COLO668 (cell line): ENCODE measurements at regions not wholly inside any gene's neighbourhood (a gene's known extent, or its start where the extent isn't known, plus 50 kb on each side); places are given as distances from the start of the nearest gene placed in this dataset.

ENCODE experiments used
- DNase-seq: peaks from one replicate; lab custom pipeline; 2025; ENCODE audit not compliant: unreplicated experiment; lab: John Stamatoyannopoulos, UW

DNA sequence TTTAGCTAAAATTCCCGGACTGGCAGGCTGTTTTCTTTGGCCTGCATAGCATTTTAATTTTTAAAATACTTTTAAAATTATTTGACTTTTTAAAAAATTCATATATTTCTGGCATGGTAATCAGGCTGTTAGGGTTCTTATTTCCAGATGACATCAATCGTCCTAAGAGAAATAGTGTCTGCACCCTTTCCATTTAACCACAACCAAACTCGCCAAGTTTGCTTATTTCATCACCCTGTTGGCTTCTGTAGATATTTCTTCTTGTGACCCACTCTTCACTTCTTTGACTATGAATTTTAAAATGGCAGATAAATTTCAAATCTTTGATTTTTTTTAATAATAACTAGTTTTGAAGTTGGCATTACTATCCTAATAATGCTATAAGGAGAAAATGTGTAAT, 675.7 kb upstream of the FTMT start:
- no peak for DNase-seq

DNA sequence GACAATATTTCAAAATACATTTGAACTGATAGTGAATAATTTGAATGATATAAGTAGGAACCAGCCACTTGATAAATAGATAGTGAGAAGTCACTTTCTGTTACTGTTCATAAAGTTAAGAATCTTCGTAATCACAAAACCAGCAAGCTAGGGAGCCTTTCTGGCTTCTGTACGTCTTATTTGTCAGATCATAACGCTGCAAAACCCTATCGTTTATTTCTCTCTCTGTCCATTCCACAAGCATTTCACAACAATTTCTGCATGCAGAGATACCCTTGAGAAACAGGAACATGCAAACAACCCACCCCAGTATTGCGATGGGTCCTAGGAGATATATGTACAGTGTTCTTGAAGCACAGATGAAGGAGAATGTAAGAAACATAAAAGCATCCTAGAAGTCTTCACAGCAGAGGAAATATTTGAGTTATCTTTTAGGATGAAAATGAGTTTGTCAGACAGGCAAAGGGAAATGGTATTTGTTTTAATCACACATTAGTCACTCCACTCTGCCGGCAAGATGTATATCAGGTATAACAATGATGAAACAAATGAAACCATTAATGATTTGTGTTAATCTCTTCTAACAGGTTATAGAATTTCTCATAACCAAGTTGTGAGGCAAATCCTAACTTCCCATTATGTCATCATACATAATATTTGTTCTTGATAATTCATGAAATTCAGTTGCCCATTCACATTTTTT, 668.7 kb upstream of the FTMT start:
- no peak for DNase-seq

DNA sequence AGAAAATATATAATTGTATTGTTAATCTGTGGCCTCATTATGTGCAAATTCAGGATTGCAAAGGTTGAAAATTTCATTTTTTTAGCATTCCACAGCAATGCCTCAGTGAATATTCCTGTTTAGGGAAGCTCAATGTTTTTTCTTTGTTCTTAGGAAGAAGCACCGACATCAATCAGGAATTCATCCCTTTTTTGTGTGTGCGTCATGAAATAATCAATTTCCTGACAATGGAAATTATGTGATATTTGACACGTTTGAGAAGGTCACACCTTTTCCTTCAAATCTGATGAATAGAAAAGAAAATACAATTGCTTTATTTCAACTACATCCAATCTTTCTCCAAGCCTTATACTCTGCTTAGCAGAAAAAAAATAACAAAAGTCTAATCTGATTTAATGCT, 662.8 kb upstream of the FTMT start:
- no peak for DNase-seq

DNA sequence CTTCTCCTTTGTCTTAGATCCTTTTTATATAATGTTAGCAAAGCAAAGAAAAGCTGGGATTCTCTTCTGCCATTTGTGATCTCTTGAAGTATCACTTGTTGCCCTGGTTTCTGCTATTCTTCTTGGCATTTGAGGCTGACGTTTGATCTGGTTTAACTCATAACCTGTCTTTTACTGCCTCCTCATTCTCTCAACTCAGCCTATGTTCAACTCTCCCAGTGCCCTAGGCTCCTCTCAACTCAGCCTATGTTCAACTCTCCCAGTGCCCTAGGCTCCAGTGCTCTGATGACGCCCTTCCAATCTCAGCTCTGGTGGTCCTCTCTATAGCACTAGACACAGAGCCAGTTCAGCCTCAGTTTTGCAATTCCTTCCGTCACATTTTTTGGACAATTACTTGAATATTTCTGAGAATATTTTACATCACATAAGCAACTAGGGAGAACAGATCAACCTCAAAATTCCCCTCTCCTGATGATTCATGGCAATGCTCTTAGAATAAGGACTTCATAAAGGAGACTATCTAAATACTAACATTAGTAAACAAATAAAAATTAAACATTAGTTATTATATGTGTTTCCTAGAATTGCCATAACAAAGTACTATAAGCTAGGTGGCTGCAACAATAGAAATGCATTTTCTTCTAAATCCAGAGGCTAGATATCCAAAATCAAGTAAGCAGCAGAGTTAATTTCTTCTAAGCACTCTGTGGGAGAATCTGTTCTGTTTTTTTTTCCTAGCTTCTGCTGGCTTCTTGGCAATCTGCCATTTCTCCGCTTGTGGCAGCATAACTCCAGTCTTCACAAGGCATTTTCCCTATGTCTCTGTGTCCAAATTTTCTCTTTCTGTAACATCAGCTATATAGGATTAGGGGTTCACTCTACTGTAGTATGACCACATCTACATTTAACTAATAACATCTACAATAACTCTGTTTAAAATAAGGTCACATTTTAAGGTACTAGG, 662.1 kb upstream of the FTMT start:
- no peak for DNase-seq

DNA sequence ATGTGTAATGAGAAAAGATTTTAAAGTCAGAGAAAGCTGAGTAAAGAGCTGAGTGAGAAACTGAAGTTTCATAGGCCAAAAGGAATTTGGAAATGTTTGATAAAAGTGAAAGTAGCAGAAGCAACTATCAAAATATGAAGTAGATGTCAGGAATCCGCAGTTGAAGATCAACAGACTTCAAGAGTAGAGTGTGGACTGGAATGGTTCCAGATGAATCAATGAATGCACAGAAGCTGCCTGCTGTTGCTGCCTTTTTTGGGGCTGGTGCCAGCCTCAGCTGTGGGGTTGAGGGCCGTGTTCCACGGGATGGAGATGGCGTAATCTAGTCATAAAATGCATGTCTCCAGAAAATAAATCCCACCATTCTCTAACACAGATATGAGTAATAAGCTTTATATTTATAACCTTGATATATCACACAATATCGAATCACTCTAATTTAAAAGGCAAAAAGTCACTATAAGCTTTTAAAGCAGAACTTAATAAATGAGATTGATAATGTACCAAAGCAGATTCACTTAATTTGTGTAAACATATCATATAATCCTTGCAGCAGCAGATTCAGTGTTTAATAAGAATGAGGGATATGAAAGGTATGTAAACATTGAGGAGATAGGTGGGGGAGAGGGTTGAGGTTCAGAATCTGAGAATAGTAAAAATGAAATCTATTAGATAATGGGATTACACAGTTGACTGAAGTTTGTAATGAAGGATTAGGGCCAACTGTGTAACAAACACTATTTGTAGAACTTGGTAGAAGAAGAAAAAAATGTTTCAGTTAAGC, 652.3 kb upstream of the FTMT start:
- DNase-seq: no peak

DNA sequence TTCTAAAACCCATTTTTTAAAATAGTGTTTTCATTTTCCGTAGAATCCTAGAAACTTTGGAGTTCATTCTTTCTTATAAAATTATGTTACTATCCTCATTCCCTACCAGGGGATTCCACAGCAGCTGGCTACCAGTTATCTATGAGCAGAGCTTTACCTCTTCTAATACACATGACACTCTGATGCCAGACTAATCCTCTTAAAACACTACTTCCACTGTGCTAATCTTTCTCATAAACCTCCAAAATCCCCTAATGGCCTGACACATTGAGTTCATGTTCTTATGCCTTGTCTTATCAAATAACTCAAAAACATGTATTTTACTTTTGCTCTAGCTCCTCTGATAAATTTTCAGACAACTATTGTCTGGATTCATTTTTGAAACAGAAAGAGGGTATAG, 633.6 kb upstream of the FTMT start:
- no peak for DNase-seq

DNA sequence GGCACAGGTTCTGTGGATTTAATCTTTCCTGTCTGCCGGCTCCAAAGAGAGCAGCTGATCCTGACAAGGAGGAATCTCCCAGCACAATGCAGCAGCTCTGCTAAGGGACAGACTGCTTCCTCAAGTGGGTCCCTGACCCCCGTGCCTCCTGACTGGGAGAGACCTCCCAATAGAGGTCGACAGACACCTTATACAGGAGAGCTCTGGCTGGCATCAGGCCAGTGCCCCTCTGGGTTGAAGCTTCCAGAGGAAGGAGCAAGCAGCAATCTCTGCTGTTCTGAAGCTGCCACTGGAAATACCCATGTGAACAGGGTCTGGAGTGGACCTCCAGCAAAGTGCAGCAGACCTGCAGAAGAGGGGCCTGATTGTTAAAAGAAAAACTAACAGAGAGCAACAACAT, 630.2 kb upstream of the FTMT start:
- no peak for DNase-seq

DNA sequence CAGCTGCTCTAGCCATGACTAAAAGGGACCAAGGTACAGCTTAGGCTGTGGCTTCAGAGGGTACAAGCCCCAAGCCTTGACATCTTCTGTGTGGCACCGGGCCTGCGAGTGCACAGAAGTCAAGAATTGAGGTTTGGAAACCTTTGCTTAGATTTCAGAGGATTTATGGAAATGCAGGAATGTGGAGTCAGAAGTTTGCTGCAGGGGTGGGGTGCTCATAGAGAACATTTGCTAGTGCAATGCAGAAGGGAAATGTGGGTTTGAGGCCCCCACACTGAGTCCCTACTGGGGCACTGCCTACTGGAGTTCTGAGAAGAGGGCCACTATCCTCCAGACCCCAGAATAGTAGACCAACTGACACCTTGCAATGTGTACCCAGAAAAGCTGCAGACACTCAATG, 624.9 kb upstream of the FTMT start:
- no peak for DNase-seq

DNA sequence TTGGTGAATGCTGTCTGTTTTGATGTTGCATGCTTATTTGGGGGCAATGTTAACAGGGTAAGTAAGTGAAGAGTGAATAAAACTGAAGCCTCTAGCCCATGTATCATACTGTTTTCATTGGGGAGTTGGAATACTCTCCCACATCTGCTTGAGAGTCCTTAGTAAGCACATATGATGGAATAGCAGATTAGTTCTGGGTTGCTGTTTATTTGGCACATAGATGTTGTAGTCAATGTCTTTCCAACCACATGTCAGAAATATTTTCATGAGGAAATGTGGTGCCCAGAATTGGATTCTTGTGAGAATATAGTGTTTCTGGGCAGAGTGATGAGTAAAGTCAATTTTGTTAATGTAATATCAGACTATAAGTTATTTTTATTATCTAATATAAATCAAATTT, 611.7 kb upstream of the FTMT start:
- DNase-seq: no peak

DNA sequence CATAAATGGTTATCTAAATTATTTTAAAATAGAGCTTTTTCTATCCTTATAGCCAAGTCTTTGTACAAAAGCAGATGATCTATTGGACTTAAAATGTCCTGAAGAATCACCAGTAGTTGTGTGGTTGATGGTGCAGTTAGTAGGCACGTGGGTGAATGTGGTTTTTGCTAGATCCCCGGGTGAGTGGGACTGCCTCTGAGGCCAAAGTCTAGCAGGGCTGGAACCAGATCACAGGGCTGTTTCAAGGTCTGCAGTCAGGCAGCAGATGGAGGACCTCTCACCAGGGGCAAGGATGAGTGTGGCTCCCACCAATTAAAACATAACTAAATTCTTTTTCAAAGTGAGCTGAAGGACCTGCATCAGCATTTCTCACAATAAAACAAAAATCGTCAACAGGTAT, 604.7 kb upstream of the FTMT start:
- no peak for DNase-seq

DNA sequence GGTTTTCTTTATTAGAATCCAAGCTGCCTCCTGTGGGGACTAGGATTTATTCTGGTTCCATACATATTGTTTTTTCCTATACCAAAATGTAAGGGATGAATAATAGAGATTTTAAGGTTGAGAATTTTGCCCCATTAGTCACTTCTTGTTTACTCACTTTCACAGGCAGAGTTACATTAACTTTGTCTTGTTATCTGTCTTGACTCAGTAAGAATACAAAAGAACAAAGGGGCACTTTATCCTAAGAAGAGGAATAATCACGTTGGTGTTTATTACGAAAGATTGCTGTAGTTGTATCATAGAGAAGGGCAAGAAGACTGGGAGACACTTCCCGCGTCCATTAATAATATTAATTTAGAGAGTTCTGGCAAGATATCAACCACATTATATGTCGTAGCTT, 599.7 kb upstream of the FTMT start:
- DNase-seq: no peak

DNA sequence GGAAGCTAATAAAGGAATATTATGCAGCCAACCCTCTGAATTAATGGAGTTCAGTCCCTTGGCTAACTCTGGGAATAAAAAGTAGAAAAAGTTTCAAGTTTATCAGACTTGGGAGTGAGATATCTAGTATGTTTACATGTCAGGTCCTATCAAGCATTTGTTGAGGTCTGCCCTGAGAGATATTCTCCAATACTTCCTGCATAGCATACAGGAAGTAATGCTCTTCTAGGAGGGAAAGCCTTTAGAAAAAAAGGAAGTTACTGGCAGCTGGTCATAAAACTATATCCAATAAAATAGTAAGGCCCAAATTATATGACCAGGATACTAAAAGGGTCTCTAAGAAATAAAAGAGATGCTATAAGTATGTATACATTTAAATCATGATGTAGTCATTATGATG, 594.1 kb upstream of the FTMT start:
- DNase-seq: no peak

DNA sequence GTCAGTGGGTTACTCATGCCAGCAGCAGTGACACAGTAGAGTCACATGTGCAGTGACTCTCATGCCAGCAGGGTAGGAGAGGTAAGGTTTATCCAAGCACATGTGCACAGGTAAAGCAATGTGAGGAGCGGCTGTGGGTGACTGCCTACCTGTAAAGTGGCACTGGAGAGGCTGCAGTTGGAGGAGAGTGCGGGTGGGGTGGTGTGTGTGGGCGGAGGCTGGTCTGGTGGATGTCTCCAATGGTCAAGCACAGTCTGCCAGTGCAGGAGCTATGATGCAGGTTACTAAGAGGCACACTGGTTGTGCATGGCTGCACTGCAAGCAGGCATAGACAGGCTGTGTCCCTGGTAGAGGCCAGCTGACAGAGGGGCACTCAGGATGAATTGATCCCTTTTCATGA, 588.2 kb upstream of the FTMT start:
- no peak for DNase-seq

DNA sequence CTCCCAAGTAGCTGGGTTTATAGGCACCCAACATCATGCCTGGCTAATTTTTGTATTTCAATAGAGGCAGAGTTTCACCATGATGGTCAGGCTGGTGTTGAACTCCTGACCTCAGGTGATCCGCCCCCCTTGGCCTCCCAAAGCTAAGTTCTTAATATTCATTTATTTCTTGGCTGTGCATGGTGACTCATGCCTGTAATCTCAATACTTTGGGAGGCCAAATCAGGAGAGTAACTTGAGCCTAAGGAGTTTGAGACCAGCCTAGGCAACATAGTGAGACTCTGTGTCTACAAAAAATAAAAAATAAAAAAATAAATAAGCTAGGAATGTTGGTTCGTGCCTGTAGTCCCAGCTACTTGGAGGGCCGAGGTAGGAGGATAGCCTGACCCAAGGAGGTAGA, 587.1 kb upstream of the FTMT start:
- no peak for DNase-seq

DNA sequence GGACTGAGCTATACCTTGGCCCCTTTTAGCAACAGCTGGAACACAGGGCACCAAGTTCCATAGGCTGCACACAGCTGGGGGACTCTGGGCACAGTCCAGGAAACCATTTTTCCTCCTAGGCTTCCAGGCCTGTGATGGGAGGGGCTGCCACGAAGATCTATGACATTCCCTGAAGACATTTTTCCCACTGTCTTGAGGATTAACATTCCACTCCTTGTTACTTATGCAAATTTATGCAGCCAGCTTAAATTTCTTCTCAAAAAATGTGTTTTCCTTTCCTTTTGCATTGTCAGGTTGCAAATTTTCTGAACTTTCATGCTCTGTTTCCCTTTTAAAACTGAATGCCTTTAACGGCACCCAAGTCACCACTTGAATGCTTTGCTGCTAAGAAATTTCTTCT, 580.1 kb upstream of the FTMT start:
- DNase-seq: no peak

DNA sequence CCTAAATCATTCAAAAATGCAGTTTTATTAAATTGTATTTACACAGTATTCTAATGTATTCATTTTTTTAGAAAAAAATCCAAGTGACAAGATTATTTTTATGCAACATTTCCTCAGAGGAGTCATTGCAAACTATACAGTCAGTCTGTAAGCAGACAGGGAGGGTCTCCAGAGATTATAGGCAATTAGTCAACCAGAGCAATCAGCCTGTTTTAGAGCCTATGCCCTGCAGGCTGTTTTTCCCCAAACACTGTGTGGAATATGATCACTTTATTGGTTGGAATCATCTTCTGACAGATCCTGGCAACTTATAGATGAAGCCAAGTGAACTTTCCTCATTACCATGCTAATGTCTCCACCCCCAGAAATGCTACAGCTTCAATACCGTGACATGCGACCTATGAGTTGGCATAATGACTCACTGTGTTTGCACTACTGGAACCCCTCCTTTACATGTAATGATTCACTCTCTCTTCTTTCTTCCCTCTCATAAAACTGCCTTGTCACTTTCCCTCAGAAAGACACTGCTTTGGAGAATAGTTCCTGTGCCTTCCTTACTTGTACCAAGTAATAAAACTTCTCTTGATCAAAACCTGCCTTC, 577.7 kb upstream of the FTMT start:
- DNase-seq: no peak

DNA sequence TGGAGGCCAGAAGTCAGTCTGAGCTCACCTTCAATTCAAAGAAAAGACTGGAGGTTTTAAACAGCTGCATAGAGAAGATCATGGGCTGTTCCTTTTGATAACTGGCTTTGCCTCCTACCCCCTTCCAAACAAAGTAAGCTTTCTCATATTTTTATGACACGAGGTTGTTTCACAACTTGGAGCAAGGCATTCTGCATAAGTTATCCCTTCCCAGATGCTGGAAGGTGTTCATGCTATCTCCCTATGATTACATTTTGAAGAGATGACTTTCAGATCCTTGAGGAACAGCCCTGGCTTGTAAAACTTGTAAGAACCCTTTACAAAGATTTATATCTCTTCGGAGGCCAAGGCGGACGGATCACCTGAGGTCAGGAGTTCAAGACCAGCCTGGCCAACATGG, 571.9 kb upstream of the FTMT start:
- no peak for DNase-seq

DNA sequence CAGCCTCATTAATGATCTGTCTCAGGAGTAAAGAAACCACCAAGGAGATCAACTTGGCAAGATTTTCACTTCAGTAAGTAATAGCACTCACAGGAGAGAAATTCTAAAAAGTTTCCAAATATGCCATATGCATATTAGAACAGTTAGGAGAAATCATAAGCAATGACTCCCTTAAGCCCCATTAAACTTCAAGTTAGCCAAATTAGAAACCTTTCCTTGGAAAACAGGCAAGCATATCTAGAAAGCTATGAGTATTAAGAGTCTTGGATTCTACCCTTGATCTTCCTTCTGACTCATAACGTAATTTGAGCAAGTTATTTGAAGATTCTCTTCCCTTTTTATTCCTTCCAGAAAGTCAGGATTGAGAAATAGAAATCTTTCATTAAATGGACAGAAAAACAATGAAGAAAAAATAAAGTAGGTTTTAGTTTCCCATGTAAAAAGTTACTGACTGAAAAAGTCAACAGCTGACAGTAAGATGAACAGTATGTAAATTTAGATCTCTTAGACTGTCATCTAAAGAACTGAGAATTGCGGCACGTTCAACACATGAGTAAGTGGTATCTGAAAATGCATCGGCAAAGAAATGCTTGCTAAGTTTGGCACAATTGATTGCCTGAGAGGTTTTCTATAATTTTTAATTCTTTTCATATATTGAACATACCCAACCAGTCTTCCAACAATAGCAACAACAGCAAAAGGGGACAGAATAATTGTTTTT, 565.7 kb upstream of the FTMT start:
- no peak for DNase-seq

DNA sequence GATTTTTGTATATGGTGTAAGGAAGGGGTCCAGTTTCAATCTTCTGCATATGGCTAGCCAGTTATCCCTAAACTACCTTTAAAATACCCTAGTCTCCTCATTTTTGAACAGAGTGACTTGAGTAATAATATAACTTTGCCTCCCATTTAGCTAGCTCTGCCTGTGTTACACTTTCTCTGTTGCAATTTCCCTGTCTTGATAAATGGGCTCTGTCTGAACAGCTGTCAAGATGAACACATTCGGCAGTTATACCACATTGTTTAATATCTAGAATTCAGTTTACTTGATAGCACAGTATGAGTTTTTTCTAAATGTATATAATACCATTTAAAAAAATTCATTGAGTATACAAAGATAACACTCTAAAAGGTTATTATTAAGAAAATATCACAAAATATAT, 562.9 kb upstream of the FTMT start:
- DNase-seq: no peak

DNA sequence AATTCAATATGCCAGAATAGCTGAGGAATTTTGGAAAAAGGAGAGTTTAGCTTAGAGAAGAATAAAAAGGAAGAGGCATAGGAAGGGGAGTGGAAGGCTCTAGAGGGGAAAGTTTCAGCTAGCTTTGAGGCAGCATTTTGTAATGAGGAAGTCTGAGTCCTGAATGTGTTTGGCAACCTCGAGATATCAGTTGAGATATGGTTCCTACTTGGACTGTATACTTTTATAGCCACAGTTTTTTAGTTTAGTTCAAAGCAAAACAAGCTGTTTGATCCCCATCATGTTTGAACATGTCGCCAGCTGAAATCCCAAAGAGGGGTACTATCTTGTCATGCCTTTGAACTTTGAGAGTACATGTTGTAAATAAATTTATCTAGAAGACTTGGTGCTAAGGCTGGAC, 559.0 kb upstream of the FTMT start:
- DNase-seq: no peak

DNA sequence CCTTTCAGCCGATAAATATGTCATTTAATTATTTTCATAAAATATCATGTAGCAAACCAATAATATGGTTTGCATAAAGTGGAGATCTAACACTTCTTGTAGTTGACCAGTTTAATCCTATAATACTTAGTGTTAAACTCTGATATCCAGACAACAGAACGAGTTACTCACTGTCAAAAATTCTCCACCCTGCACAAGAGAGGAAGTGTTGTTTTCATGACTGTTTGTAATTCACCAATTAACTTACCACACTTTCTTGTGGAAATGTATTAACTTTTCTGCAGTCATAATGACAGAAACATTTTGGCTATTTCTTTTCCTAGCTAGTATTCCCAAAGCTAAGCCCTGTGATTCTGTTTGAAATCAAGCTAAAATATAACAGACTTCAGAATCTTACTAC, 555.3 kb upstream of the FTMT start:
- no peak for DNase-seq
